ENCODE measurements at regions not wholly inside any gene's neighbourhood (a gene's known extent, or its start where the extent isn't known, plus 50 kb on each side); places are given as distances from the start of the nearest gene placed in this dataset.

DNA sequence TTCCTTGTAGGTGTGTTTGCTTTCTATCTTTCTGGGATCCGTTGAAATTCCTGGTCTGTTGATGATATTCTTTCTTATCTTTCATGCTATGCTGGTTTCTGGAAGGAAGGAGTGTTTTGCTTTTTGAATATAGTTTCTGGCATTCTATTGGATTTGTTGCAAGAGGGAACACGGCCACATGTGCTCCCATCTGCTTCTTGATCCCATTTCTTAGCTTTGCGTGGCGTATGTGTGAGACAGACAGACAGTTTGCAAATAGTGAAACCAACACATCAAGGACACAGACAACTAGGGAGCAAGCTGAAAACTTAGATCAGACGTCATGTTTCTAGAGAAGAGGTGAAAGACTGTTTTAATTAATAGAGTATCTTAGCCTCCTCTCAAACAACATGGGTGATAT, 261.9 kb upstream of the PUDP start:
- no peak overlapping the region for H3K27ac ChIP-seq
- H3K4me3 ChIP-seq (ENCODE audit: low read depth, low read length), result no peak overlapping the region

DNA sequence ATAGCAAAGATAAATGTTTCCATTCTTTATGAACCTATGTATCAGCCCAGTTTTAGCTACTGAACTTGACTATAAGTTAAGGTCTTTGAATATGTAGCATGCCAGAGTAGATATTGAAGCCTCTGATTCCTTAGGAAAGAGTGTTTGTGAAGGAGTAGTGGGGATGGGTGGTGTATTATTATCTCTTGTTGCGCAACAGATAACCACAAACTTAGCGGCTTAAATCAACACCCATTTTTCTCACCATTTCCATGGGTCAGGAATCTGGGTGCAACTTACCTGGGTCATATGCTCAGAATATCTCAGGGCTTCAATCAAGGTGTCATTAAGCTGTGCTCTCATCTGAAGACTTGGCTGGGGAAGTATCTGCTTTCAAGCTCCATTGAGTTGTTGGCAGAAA, 251.4 kb upstream of the PUDP start:
- Histone ChIP-seq H3K4me3 (ENCODE audit: low read depth, low read length) (no peak overlapping the region), H3K9me3 (ENCODE audit: severe bottlenecking) (no peaks in the 10 kb centered on the region), H3K27me3 (ENCODE audit: insufficient read depth, low read depth, severe bottlenecking) (no peaks in the 10 kb centered on the region), H3K27ac (no peak overlapping the region), H3K36me3 (no peaks in the 10 kb centered on the region)
- TF ChIP-seq, protein P1, sequence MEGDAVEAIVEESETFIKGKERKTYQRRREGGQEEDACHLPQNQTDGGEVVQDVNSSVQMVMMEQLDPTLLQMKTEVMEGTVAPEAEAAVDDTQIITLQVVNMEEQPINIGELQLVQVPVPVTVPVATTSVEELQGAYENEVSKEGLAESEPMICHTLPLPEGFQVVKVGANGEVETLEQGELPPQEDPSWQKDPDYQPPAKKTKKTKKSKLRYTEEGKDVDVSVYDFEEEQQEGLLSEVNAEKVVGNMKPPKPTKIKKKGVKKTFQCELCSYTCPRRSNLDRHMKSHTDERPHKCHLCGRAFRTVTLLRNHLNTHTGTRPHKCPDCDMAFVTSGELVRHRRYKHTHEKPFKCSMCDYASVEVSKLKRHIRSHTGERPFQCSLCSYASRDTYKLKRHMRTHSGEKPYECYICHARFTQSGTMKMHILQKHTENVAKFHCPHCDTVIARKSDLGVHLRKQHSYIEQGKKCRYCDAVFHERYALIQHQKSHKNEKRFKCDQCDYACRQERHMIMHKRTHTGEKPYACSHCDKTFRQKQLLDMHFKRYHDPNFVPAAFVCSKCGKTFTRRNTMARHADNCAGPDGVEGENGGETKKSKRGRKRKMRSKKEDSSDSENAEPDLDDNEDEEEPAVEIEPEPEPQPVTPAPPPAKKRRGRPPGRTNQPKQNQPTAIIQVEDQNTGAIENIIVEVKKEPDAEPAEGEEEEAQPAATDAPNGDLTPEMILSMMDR (IDR thresholded peaks at IDR 0.05; ENCODE audit: low read depth, low read length), result no peak
- DNase-seq, result no peak

More for the DNA sequence above, 261.9 kb upstream of the PUDP start:
- H3K36me3 ChIP-seq, result no peaks in the 10 kb centered on the region
- TF ChIP-seq, protein P1 (IDR thresholded peaks at IDR 0.05; ENCODE audit: low read depth, low read length), result no peak
- H3K9me3 ChIP-seq (ENCODE audit: severe bottlenecking), result no peaks in the 10 kb centered on the region
- DNase-seq, result no peak
- H3K27me3 ChIP-seq (ENCODE audit: insufficient read depth, low read depth, severe bottlenecking), result no peaks in the 10 kb centered on the region

DNA sequence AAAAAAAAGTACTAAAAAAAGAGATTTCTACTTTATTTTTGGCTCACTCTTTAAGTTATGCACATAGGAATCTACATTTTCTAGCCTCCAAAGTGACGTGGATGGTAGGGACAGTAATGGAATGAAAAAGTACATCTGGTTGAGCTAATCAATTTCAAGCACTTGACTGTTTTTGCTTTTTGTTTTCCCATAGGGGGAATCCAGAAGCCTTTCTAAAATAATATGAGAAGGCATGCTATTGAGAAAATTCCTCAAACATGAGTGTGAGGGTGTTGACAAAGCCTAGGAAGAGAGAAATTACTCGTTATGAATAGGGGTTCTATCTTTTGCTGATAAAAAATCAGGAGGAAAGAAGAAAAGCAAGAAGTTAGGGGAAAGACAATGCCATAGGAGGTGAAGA, 242.5 kb upstream of the PUDP start:
- Histone ChIP-seq H3K27ac (no peak overlapping the region), H3K9me3 (ENCODE audit: severe bottlenecking) (no peaks in the 10 kb centered on the region), H3K4me3 (ENCODE audit: low read depth, low read length) (no peak overlapping the region), H3K27me3 (ENCODE audit: insufficient read depth, low read depth, severe bottlenecking) (no peaks in the 10 kb centered on the region), H3K36me3 (no peaks in the 10 kb centered on the region)
- TF ChIP-seq, protein P1 (IDR thresholded peaks at IDR 0.05; ENCODE audit: low read depth, low read length), result no peak
- DNase-seq, result no peak

DNA sequence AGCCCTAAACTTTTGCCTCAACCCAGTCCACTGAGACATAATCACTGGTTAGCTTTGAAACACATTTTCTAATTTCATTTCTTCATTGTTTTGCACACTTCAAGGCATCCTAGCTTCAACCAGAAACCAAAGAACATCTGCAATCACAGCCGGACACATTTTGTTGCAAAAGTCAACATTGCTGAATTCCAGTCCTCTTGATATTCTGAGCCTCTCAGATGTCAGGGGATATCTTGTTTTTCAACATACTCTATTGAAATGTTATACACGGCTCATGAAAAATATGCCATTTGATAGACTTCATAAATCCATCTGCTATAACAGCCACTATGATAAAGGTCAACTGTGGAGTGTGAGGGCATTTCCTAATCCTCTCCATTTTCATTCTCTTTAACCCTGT, 241.6 kb upstream of the PUDP start:
- no peak for DNase-seq
- Histone ChIP-seq H3K36me3 (no peaks in the 10 kb centered on the region), H3K27ac (no peak overlapping the region), H3K9me3 (ENCODE audit: severe bottlenecking) (no peaks in the 10 kb centered on the region), H3K27me3 (ENCODE audit: insufficient read depth, low read depth, severe bottlenecking) (no peaks in the 10 kb centered on the region), H3K4me3 (ENCODE audit: low read depth, low read length) (no peak overlapping the region)
- TF ChIP-seq, protein P1 (IDR thresholded peaks at IDR 0.05; ENCODE audit: low read depth, low read length), result no peak

DNA sequence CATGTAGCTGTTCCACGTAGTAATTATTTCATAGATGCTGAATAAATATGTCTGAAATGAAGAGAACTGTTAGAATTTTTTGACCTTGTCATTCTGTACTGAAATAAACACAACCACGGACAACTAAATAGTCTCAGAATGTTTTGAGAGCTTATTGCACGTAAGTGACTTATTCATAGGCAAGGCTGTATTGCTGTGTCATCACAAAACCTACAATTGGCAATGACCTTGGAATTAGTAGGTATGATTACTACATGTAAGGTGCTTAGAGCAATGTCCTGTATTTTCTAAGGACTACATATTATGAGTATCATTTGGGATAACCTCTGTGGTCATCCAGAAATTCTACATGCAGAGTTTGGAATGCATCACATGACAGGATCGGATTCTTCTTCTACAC, 237.2 kb upstream of the PUDP start:
- no peak for DNase-seq
- H3K36me3 ChIP-seq, result no peaks in the 10 kb centered on the region
- TF ChIP-seq, protein P1 (IDR thresholded peaks at IDR 0.05; ENCODE audit: low read depth, low read length), result no peak
- no peak overlapping the region for H3K27ac ChIP-seq
- H3K4me3 ChIP-seq (ENCODE audit: low read depth, low read length), result no peak overlapping the region
- H3K27me3 ChIP-seq (ENCODE audit: insufficient read depth, low read depth, severe bottlenecking), result no peaks in the 10 kb centered on the region
- no peaks in the 10 kb centered on the region for H3K9me3 ChIP-seq (ENCODE audit: severe bottlenecking)

DNA sequence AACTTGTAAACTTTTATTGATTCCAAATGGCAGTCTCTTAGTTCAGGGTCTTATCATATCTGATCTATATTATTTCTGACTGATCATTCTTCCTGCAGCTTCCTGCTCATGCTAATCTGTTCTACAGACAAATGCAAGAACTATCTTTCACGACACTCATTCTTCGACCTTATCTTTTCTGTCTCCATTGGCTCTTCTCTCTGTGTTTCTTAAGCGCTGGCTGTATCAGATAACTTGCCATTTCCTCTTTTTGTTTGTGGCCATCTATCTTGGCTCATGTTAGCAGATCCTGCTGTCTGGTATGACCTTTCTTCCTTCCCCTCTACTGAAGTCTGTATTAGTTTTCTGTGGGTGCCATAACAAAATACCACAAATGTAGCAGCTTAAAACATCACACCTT, 230.5 kb upstream of the PUDP start:
- H3K27me3 ChIP-seq (ENCODE audit: insufficient read depth, low read depth, severe bottlenecking), result no peaks in the 10 kb centered on the region
- no peaks in the 10 kb centered on the region for H3K36me3 ChIP-seq
- peaks cover 8% of the 10 kb centered on the region for H3K9me3 ChIP-seq (ENCODE audit: severe bottlenecking)
- TF ChIP-seq, protein P1 (IDR thresholded peaks at IDR 0.05; ENCODE audit: low read depth, low read length), result no peak
- DNase-seq, result no peak
- no peak overlapping the region for H3K4me3 ChIP-seq (ENCODE audit: low read depth, low read length)
- no peak overlapping the region for H3K27ac ChIP-seq

All from WERI-Rb-1 (cell line).